HUES64 (cell line): ENCODE measurements at regions not wholly inside any gene's neighbourhood (a gene's known extent, or its start where the extent isn't known, plus 50 kb on each side); places are given as distances from the start of the nearest gene placed in this dataset.

Experiments
- H3K27ac ChIP-seq: 2 replicates; pipeline ENCODE4 v1.7.0; 2013; ENCODE audit warnings: low read depth, low read length, inconsistent platforms
- H3K27me3 ChIP-seq: 2 replicates; pipeline ENCODE4 v1.6.1; 2013; ENCODE audit warnings: mild to moderate bottlenecking, low read length; ENCODE audit not compliant: insufficient read depth
- H3K36me3 ChIP-seq: 2 replicates; pipeline ENCODE4 v1.6.1; 2013; ENCODE audit warnings: mild to moderate bottlenecking, low read length; ENCODE audit not compliant: insufficient read depth
- H3K4me1 ChIP-seq: 2 replicates; pipeline ENCODE4 v1.6.1; 2013; ENCODE audit warnings: mild to moderate bottlenecking, low read length, moderate library complexity; ENCODE audit not compliant: insufficient read depth
- H3K4me3 ChIP-seq: 2 replicates; pipeline ENCODE4 v1.5.1; 2013; ENCODE audit warnings: mild to moderate bottlenecking, low read length, moderate library complexity
- H3K9ac ChIP-seq: 2 replicates; pipeline ENCODE4 v1.6.1; 2013; ENCODE audit warnings: mild to moderate bottlenecking, low read depth, low read length
- H3K9me3 ChIP-seq: 2 replicates; pipeline ENCODE4 v1.6.1; 2013; ENCODE audit warnings: low read depth, low read length; ENCODE audit not compliant: insufficient read depth
- WGBS: fragments of 150-250, 120-280 bp; methylation state at CpG from one replicate; pipeline ENCODE4 v1.1.7; 2013; ENCODE audit warnings: missing lambda C conversion rate; 5-methylcytosine and 5-hydroxymethylcytosine counted together

DNA sequence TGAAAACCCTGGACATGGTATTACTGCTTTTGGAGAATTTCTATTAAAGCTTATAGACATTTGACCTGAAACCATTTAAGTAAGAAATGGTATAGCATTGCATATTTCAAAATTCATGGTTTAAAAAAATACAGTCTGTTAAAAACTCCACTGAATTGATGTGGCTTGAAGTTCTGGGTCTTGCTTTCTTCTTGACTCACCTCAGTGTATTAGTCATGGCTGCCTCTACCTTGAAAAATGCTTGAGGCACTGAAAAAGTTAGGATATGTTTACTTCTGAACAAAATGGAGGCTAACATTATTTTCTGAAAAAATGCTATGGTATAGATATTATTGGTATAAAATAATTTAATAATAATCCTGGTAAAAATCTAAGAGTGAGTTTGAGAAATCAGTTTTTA lies 349.2 kb downstream of the AASDHPPT start:
- H3K4me1 ChIP-seq = peaks cover 4% of the 10 kb centered on the region; the same call in 1 of the 2 replicates
- H3K9ac ChIP-seq = no peak overlapping the region
- no peaks in the 10 kb centered on the region for H3K9me3 ChIP-seq
- no peaks in the 10 kb centered on the region for H3K27me3 ChIP-seq
- H3K36me3 ChIP-seq = no peaks in the 10 kb centered on the region
- H3K27ac ChIP-seq = no peak overlapping the region
- H3K4me3 ChIP-seq = no peak overlapping the region

DNA sequence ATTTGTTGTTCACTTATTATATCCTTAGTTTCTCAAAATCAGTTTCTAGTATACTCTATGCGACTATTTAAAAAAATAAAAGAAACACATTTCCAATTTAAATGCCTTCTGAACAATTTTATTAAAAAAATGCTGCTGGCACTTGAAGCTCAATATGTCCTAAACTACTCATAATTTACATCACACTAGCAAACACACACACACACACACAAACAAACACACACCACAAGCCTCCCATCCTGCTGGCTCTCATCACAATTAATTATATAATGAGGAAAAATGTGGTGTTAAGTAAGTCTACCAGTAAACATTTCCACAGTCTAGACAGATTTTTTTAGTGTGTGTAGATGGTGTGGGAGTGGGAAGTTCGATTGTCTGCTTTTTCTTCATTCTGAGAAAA lies 350.3 kb downstream of the AASDHPPT start:
- 96% methylated on average over 1 of the region's 2 CpGs for WGBS
- Histone ChIP-seq H3K9me3 (no peaks in the 10 kb centered on the region), H3K9ac (no peak overlapping the region), H3K27ac (no peak overlapping the region), H3K27me3 (no peaks in the 10 kb centered on the region), H3K36me3 (no peaks in the 10 kb centered on the region), H3K4me3 (no peak overlapping the region), H3K4me1 (no peaks in the 10 kb centered on the region)

DNA sequence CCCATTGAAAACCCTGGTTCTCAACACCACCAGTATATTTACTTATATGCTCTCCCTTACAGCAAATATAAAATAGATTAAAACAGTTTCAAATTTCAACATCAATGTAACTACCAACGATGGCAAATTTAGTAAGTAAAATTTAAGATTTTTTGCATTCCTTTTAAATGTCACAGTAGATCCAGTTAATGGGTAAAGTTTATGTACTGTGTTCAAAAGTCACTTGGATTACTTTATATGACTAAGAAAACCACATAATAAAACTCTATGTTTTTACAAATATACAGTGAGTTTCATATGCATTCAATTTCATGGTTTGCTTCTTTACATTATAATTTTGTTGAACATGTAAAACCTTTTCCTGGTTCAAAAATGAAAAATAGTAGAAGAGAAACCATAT lies 364.6 kb downstream of the AASDHPPT start:
- Histone ChIP-seq H3K27me3 (no peaks in the 10 kb centered on the region), H3K27ac (no peak overlapping the region), H3K9ac (no peak overlapping the region), H3K4me3 (no peak overlapping the region), H3K36me3 (no peaks in the 10 kb centered on the region), H3K4me1 (no peaks in the 10 kb centered on the region), H3K9me3 (no peaks in the 10 kb centered on the region)
- WGBS = no CpG with 5 or more reads among the region's 1 CpG

DNA sequence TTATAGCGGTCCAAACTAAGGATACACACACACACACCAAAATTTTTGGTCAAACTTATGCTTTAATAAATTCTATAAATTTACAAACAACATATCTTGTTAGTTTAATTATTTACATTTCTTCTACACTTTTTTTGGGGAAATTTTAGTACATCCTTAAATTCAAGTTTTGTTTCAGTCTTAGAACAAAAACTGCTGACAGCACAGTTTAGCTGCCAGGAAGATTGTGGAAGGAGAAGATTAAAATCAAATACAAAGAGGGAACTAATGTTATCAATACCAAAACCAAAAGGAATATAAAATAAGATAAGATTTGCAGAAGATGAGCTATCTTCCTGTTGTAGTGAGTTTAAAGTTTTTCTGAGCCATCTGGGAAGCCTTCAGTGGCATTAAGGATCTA lies 368.8 kb downstream of the AASDHPPT start:
- Histone ChIP-seq H3K27me3 (no peaks in the 10 kb centered on the region), H3K9ac (no peak overlapping the region), H3K27ac (no peak overlapping the region), H3K36me3 (no peaks in the 10 kb centered on the region), H3K9me3 (no peaks in the 10 kb centered on the region), H3K4me1 (no peaks in the 10 kb centered on the region), H3K4me3 (no peak overlapping the region)
- WGBS = 100% methylated on average over 1 of the region's 1 CpG

DNA sequence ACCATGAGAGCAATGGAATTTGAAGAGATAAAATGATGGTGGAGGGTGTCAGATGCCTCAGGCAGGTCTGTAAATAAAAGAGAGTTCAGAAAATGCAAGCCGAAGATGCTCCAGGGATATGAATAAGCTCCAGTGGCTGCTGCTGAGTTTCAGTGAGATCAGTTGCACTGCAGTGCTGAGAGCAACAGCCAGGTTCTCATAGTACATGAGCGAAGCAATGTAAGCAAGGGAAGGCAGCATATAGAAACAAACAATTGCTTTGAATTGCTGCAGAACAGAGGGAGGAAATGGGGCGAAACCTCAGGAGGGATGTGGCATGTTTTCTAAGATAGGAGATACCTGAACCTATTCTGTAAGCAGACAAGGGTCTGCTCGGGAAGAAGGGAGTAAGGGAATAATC lies 369.5 kb downstream of the AASDHPPT start:
- Histone ChIP-seq H3K27me3 (no peaks in the 10 kb centered on the region), H3K9ac (no peak overlapping the region), H3K9me3 (no peaks in the 10 kb centered on the region), H3K4me3 (no peak overlapping the region), H3K36me3 (no peaks in the 10 kb centered on the region), H3K4me1 (no peaks in the 10 kb centered on the region), H3K27ac (no peak overlapping the region)
- WGBS = 82% methylated on average over 4 of the region's 4 CpGs

DNA sequence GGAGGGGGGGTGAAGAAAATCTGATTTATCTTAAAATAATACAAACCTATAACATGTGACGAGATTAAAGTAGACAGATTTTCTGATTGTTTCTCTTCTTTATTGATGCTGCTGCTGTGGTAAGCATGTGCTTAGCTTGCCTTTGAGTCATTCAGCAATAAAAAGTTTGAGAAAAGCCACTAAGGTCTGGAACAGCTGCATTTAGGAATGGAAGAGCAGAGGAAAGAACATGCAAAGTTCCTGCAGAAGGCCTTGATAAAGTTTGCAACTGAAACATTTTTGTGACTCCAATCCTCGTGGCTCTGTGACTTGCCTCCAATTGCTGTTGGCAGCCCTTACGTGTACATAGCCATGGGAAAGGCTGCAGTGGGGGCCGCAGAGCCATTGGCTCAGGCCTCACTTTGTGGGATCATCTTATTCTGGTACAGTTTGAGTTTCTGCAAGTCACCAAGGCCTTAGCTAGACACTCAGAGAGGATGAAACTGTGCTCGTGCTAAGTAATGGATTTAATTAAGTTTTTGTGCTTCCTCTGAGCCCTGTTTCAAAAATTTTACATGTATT lies 370.2 kb downstream of the AASDHPPT start:
- Histone ChIP-seq H3K9me3 (no peaks in the 10 kb centered on the region), H3K27me3 (no peaks in the 10 kb centered on the region), H3K4me3 (no peak overlapping the region), H3K9ac (no peak overlapping the region), H3K36me3 (no peaks in the 10 kb centered on the region), H3K27ac (no peak overlapping the region), H3K4me1 (no peaks in the 10 kb centered on the region)
- WGBS = 84% methylated on average over 5 of the region's 5 CpGs

DNA sequence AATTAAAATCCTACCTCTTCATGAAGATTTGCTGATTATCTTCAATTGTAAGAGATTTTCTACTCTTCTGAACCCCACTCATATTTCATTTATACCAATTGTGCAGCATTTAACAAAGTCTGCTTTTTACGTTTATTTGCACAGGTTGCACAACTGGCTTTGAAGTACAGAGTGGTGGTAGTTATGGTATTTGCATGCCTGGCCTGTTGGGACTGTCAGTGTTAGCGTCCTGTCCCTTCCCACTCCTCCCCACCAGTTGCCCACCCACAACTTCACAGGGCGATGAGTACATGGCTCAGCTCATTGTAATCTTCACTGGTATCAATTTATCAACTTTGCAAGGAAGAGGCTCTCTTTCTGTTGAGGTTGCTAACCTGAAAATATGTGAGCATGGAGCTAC lies 372.3 kb downstream of the AASDHPPT start:
- 83% methylated on average over 3 of the region's 3 CpGs for WGBS
- no peaks in the 10 kb centered on the region for H3K36me3 ChIP-seq
- H3K4me1 ChIP-seq = no peaks in the 10 kb centered on the region
- H3K27ac ChIP-seq = no peak overlapping the region
- no peak overlapping the region for H3K4me3 ChIP-seq
- no peak overlapping the region for H3K9ac ChIP-seq
- peaks cover 3% of the 10 kb centered on the region; the same call in 1 of the 2 replicates for H3K9me3 ChIP-seq
- no peaks in the 10 kb centered on the region for H3K27me3 ChIP-seq

DNA sequence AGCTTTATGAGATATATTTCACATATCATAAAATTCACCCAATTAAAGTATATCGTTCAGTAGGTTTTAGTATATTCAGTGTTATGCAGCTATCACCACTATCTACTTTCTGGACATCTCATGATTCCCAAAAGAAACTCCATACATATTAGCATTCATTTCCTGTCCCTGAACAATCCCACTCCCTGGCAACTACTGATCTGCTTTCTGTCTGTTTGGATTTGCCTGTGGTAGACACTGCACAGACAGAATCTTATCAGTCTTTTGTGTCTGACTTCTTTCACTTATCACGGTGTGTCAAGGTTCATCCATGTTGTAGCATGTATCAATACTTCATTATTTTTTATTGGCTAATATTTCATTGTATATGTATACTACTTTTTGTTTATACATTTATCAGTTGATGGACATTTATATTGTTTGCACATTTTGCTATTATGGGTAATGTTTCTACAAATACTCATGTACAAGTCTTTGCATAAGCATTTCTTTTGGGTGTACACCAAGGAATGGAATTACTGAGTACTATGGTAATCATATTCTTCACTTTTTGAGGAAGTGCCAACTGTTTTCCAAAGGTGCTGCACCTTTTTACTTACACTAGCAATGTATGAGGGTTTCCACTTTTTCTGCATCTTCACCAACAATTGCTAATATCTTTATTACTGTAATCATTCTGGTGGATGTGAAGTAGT lies 373.9 kb downstream of the AASDHPPT start:
- H3K4me3 ChIP-seq = no peak overlapping the region
- H3K36me3 ChIP-seq = no peaks in the 10 kb centered on the region
- no peaks in the 10 kb centered on the region for H3K27me3 ChIP-seq
- H3K9me3 ChIP-seq = peaks cover 3% of the 10 kb centered on the region; the same call in 1 of the 2 replicates
- no CpG with 5 or more reads among the region's 2 CpGs for WGBS
- no peak overlapping the region for H3K9ac ChIP-seq
- H3K4me1 ChIP-seq = no peaks in the 10 kb centered on the region
- no peak overlapping the region for H3K27ac ChIP-seq

DNA sequence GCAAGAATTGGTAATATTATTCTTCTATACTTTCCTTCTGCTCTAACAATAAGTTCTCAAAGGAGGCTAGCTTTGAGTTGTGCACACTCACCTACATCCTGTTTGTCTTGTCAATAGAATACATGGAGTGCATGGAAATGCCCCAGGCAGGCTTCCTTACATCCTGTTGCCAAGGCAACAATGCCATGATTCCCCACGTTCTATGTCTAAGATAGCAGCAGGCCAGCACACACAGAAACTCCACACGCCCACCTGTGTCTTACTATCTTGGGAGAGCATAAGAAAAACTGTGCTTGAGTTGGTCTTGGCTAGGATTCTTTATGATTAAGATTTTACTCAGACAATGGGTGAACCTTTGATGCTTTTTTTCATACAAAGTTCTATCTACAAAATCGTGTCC lies 379.2 kb downstream of the AASDHPPT start:
- peaks cover 3% of the 10 kb centered on the region; the same call in 1 of the 2 replicates for H3K9me3 ChIP-seq
- no peak overlapping the region for H3K4me3 ChIP-seq
- WGBS = 88% methylated on average over 3 of the region's 3 CpGs
- H3K27ac ChIP-seq = no peak overlapping the region
- H3K9ac ChIP-seq = no peak overlapping the region
- H3K36me3 ChIP-seq = no peaks in the 10 kb centered on the region
- 0 out of 2 replicates have a peak, but pooled peaks cover 1% of the 10 kb centered on the region for H3K4me1 ChIP-seq
- H3K27me3 ChIP-seq = no peaks in the 10 kb centered on the region

DNA sequence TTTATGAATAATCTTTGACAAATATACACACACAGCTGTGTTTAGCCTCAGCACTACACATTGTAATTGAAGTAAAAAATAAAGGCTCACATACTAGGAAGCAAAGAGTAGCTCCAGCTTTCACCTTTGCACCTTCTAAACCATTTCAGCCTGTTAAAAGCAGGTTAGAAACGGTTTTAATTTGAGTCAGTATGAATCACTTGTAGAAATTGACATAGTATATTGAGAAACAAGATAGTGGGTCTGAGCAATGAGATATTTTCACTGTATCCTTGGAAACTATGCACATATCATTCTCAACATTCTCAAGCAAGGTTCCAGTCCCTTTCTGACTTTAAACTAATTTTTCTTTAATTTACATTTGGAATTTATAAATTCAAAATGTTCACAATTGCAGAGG lies 380.3 kb downstream of the AASDHPPT start:
- peaks cover 12% of the 10 kb centered on the region for H3K4me1 ChIP-seq
- no peak overlapping the region for H3K9ac ChIP-seq
- no peaks in the 10 kb centered on the region for H3K27me3 ChIP-seq
- WGBS = 100% methylated on average over 1 of the region's 1 CpG
- H3K36me3 ChIP-seq = no peaks in the 10 kb centered on the region
- H3K4me3 ChIP-seq = no peak overlapping the region
- peaks cover 3% of the 10 kb centered on the region; the same call in 1 of the 2 replicates for H3K9me3 ChIP-seq
- H3K27ac ChIP-seq = no peak overlapping the region

DNA sequence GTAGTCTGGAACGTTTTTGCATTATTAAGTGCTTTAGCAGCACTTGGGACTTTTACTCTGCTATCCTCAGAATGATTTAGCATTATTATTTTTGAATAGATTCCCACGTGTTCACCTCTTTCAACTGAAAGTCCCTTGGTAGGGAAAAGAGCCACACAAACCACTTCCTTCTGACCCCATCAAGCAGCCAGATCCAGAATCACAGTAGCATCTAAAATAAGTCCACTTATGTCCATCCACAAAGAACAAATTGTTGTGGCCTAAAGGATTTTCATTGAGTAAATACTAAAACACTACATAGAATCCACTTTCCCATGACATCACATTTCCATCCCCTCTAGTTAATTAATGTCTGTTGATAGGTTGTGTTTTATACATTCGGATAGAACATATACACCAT lies 381.7 kb downstream of the AASDHPPT start:
- no peaks in the 10 kb centered on the region for H3K27me3 ChIP-seq
- H3K4me1 ChIP-seq = peaks cover 25% of the 10 kb centered on the region
- H3K27ac ChIP-seq = no peak overlapping the region
- H3K9me3 ChIP-seq = no peaks in the 10 kb centered on the region
- 87% methylated on average over 3 of the region's 3 CpGs for WGBS
- no peak overlapping the region for H3K9ac ChIP-seq
- H3K4me3 ChIP-seq = no peak overlapping the region
- H3K36me3 ChIP-seq = no peaks in the 10 kb centered on the region
